ENCODE measurements at regions not wholly inside any gene's neighbourhood (a gene's known extent, or its start where the extent isn't known, plus 50 kb on each side); places are given as distances from the start of the nearest gene placed in this dataset.
"Not testable (repeated sequence)": the region's sequence is repeated elsewhere in the genome, so short reads cannot be mapped to it uniquely, and the experiment has no call there.

- DNase-seq = no peak
- ChIA-PET CTCF (no interaction called here), POLR2A (ENCODE audit: unreplicated experiment) (no interaction called here)
- intact Hi-C loops (cut with micrococcal nuclease; ENCODE audit: unreplicated experiment) = no loop called here
- no TSS peak for BruUV-seq (replicated peaks)
- Histone ChIP-seq H3K36me3 (ENCODE audit: low read depth) (no peaks in the 10 kb centered on the region), H4K20me1 (ENCODE audit: insufficient read depth) (no peaks in the 10 kb centered on the region), H3K4me3 (no peak overlapping the region), H3K9me3 (ENCODE audit: insufficient read depth, low read depth) (no peaks in the 10 kb centered on the region), H3K27me3 (ENCODE audit: insufficient read depth, low read depth) (no peaks in the 10 kb centered on the region), H3K4me2 (no peak overlapping the region), H3K27ac (no peak overlapping the region), H3F3A (ENCODE audit: insufficient read depth, low read depth) (no peaks in the 10 kb centered on the region), H3K9me2 (ENCODE audit: insufficient read depth) (no peaks in the 10 kb centered on the region; the same call in 1 of the 2 replicates), H3K79me2 (ENCODE audit: low read depth) (no peaks in the 10 kb centered on the region), H2AFZ (no peak overlapping the region; the same call in 1 of the 2 replicates), H3K4me1 (replicated peaks; ENCODE audit: insufficient read depth) (no peaks in the 10 kb centered on the region)
- TF ChIP-seq EZH2 (IDR thresholded peaks at IDR 0.05; ENCODE audit: low read depth) (no peak), CTCF (conservative IDR thresholded peaks at IDR 0.05) (no peak)
These were observed 469.0 kb downstream of the TFEC start for GRCh38 chr7:115561335-115562110.

- DNase-seq = no peak
- CTCF ChIA-PET = no interaction called here
- intact Hi-C loops (cut with micrococcal nuclease; ENCODE audit: unreplicated experiment) = no loop called here
- Histone ChIP-seq H2AFZ (no peak overlapping the region), H3K9me3 (ENCODE audit: insufficient read depth, low read depth) (no peaks in the 10 kb centered on the region), H3K79me2 (ENCODE audit: low read depth) (no peaks in the 10 kb centered on the region), H3K27ac (no peak overlapping the region), H3F3A (ENCODE audit: insufficient read depth, low read depth) (no peaks in the 10 kb centered on the region), H3K36me3 (ENCODE audit: low read depth) (no peaks in the 10 kb centered on the region), H3K9me2 (ENCODE audit: insufficient read depth) (no peaks in the 10 kb centered on the region; the same call in 1 of the 2 replicates), H3K27me3 (ENCODE audit: insufficient read depth, low read depth) (no peaks in the 10 kb centered on the region), H4K20me1 (ENCODE audit: insufficient read depth) (no peaks in the 10 kb centered on the region), H3K4me2 (no peak overlapping the region), H3K4me1 (replicated peaks; ENCODE audit: insufficient read depth) (no peaks in the 10 kb centered on the region), H3K4me3 (no peak overlapping the region)
- TF ChIP-seq CTCF (conservative IDR thresholded peaks at IDR 0.05) (no peak), EZH2 (IDR thresholded peaks at IDR 0.05; ENCODE audit: low read depth) (no peak)
- POLR2A ChIA-PET (ENCODE audit: unreplicated experiment) = no interaction called here
- no TSS peak for BruUV-seq (replicated peaks)
These were observed 470.7 kb downstream of the TFEC start for GRCh38 chr7:115559877-115560276.

- no peak overlapping the region for H3K4me3 ChIP-seq
- TF ChIP-seq CTCF (conservative IDR thresholded peaks at IDR 0.05) (no peak), EZH2 (IDR thresholded peaks at IDR 0.05; ENCODE audit: low read depth) (no peak)
- H3F3A ChIP-seq (ENCODE audit: insufficient read depth, low read depth) = no peaks in the 10 kb centered on the region
- H3K36me3 ChIP-seq (ENCODE audit: low read depth) = no peaks in the 10 kb centered on the region
- POLR2A ChIA-PET (ENCODE audit: unreplicated experiment) = interaction anchor here (0.6 kb wide), 1 partner anchor 578 kb away, joined by 5 read pairs; no protein-coding TSS in a partner anchor
- CTCF ChIA-PET = no interaction called here
- H3K4me2 ChIP-seq = no peak overlapping the region
- H3K27me3 ChIP-seq (ENCODE audit: insufficient read depth, low read depth) = no peaks in the 10 kb centered on the region
- H2AFZ ChIP-seq = no peak overlapping the region
- no peaks in the 10 kb centered on the region for H3K9me3 ChIP-seq (ENCODE audit: insufficient read depth, low read depth)
- no peaks in the 10 kb centered on the region for H3K4me1 ChIP-seq (replicated peaks; ENCODE audit: insufficient read depth)
- no peaks in the 10 kb centered on the region for H4K20me1 ChIP-seq (ENCODE audit: insufficient read depth)
- no peaks in the 10 kb centered on the region; the same call in 1 of the 2 replicates for H3K9me2 ChIP-seq (ENCODE audit: insufficient read depth)
- DNase-seq = peak in 1 of 2 experiments; percentile 35
- no peaks in the 10 kb centered on the region for H3K79me2 ChIP-seq (ENCODE audit: low read depth)
- intact Hi-C loops (cut with micrococcal nuclease; ENCODE audit: unreplicated experiment) = no loop called here
- no TSS peak for BruUV-seq (replicated peaks)
- no peak overlapping the region for H3K27ac ChIP-seq
These were observed 472.4 kb downstream of the TFEC start for GRCh38 chr7:115558161-115558560.

- H3K36me3 ChIP-seq (ENCODE audit: low read depth); H3K27me3 ChIP-seq (ENCODE audit: insufficient read depth, low read depth); H3K4me2 ChIP-seq; H3K79me2 ChIP-seq (ENCODE audit: low read depth); H4K20me1 ChIP-seq (ENCODE audit: insufficient read depth); DNase-seq; intact Hi-C loops (cut with micrococcal nuclease; ENCODE audit: unreplicated experiment); BruUV-seq (replicated peaks); CTCF ChIA-PET; H3K4me1 ChIP-seq (replicated peaks; ENCODE audit: insufficient read depth); H3F3A ChIP-seq (ENCODE audit: insufficient read depth, low read depth); H3K4me3 ChIP-seq; POLR2A ChIA-PET (ENCODE audit: unreplicated experiment); H3K27ac ChIP-seq; H2AFZ ChIP-seq; H3K9me2 ChIP-seq (ENCODE audit: insufficient read depth); H3K9me3 ChIP-seq (ENCODE audit: insufficient read depth, low read depth): not testable (repeated sequence)
These were observed 473.3 kb downstream of the TFEC start for GRCh38 chr7:115557296-115557695.

All from PC-9 (cell line).